ENCODE measurements at regions not wholly inside any gene's neighbourhood (a gene's known extent, or its start where the extent isn't known, plus 50 kb on each side); places are given as distances from the start of the nearest gene placed in this dataset.
A peak's percentile ranks its signal among the peaks of the same experiment; 100 is the strongest.

- Mint-ChIP-seq H3K27ac (no peak overlapping the region), H3K4me1 (peaks cover 6% of the 10 kb centered on the region), H3K9me3 (no peaks in the 10 kb centered on the region), H3K4me3 (peak overlapping the region; percentile 38 to 76 (median 71)), H3K36me3 (ENCODE audit: low read depth) (no peaks in the 10 kb centered on the region), H3K27me3 (ENCODE audit: low read depth) (no peaks in the 10 kb centered on the region)
- no peak for TF ChIP-seq CTCF (IDR thresholded peaks at IDR 0.05; ENCODE audit: unreplicated experiment in 3 of 3)
Observed at GRCh38 chr4:181475781-181476507, 767.3 kb upstream of the TENM3 start.

GRCh38 chr4:181476508-181476890 lies 766.7 kb upstream of the TENM3 start:
- Mint-ChIP-seq H3K36me3 (ENCODE audit: low read depth) (no peaks in the 10 kb centered on the region), H3K4me3 (no peak overlapping the region), H3K27me3 (ENCODE audit: low read depth) (no peaks in the 10 kb centered on the region), H3K9me3 (no peaks in the 10 kb centered on the region), H3K27ac (no peak overlapping the region), H3K4me1 (peaks cover 6% of the 10 kb centered on the region)
- no peak for TF ChIP-seq CTCF (IDR thresholded peaks at IDR 0.05; ENCODE audit: unreplicated experiment in 3 of 3)

GRCh38 chr4:181477591-181477990 lies 765.6 kb upstream of the TENM3 start:
- Mint-ChIP-seq H3K36me3 (ENCODE audit: low read depth) (no peaks in the 10 kb centered on the region), H3K27me3 (ENCODE audit: low read depth) (no peaks in the 10 kb centered on the region), H3K9me3 (no peaks in the 10 kb centered on the region), H3K27ac (no peak overlapping the region), H3K4me3 (no peak overlapping the region), H3K4me1 (peaks cover 6% of the 10 kb centered on the region)
- no peak for TF ChIP-seq CTCF (IDR thresholded peaks at IDR 0.05; ENCODE audit: unreplicated experiment in 3 of 3)

GRCh38 chr4:181478656-181479055 lies 764.5 kb upstream of the TENM3 start:
- no peak for TF ChIP-seq CTCF (IDR thresholded peaks at IDR 0.05; ENCODE audit: unreplicated experiment in 3 of 3)
- H3K27me3 Mint-ChIP-seq (ENCODE audit: low read depth) = no peaks in the 10 kb centered on the region
- H3K36me3 Mint-ChIP-seq (ENCODE audit: low read depth) = no peaks in the 10 kb centered on the region
- no peaks in the 10 kb centered on the region for H3K9me3 Mint-ChIP-seq
- H3K4me1 Mint-ChIP-seq = peaks cover 6% of the 10 kb centered on the region
- no peak overlapping the region for H3K27ac Mint-ChIP-seq
- H3K4me3 Mint-ChIP-seq = no peak overlapping the region

- H3K27ac Mint-ChIP-seq = no peak overlapping the region
- no peak overlapping the region for H3K4me3 Mint-ChIP-seq
- H3K4me1 Mint-ChIP-seq = peaks cover 6% of the 10 kb centered on the region
- no peak for TF ChIP-seq CTCF (IDR thresholded peaks at IDR 0.05; ENCODE audit: unreplicated experiment in 3 of 3)
- no peaks in the 10 kb centered on the region for H3K36me3 Mint-ChIP-seq (ENCODE audit: low read depth)
- H3K27me3 Mint-ChIP-seq (ENCODE audit: low read depth) = no peaks in the 10 kb centered on the region
- H3K9me3 Mint-ChIP-seq = no peaks in the 10 kb centered on the region
Observed at GRCh38 chr4:181479141-181479540, 764.1 kb upstream of the TENM3 start.

GRCh38 chr4:181484396-181484795 lies 758.8 kb upstream of the TENM3 start:
- Mint-ChIP-seq H3K27me3 (ENCODE audit: low read depth) (no peaks in the 10 kb centered on the region), H3K9me3 (no peaks in the 10 kb centered on the region), H3K36me3 (ENCODE audit: low read depth) (no peaks in the 10 kb centered on the region), H3K27ac (no peak overlapping the region), H3K4me3 (no peak overlapping the region), H3K4me1 (no peaks in the 10 kb centered on the region)
- no peak for TF ChIP-seq CTCF (IDR thresholded peaks at IDR 0.05; ENCODE audit: unreplicated experiment in 3 of 3)
